Heart left ventricle (tissue), 13 donors: ENCODE measurements at regions not wholly inside any gene's neighbourhood (a gene's known extent, or its start where the extent isn't known, plus 50 kb on each side); places are given as distances from the start of the nearest gene placed in this dataset.

Source experiments
- CTCF ChIP-seq, 12 donors: fragments of 200-600 bp; sonication (generic) in 4 of 12; IDR thresholded peaks; one replicate each; pipeline versions ENCODE4 v1.5.0 to v1.8.0; 2018 to 2022; ENCODE audit warnings: antibody characterized with exemption in 12 of 12, mild to moderate bottlenecking in 5 of 12
- POLR2A ChIP-seq, 2 donors: fragments of 450-650 bp; IDR thresholded peaks; one replicate each; pipeline ENCODE4 v1.6.1; 2017; ENCODE audit warnings: antibody characterized with exemption in 2 of 2, mild to moderate bottlenecking in 2 of 2, moderate library complexity in 2 of 2
- donor health status: ischemic (EF 13 %, LVEDD 7.1; RV severe dilation, severe dysfunction).
- donor health status: DM: no; HTN: yes; CAD: no.
- donor health status: DM: no; HTN: no; CAD: no.
- donor health status: ischemic (EF 25% LVEDD 6.9; RV normal size, moderate dysfunction).
- donor health status: ischemic (EF 25% LVEDD 5.7; RV mildly dilated, moderate dysfunction).
- donor health status: ischemic (EF 35%, LVEDD 5.7; RV mildly dilated, moderate dysfunction).
- donor health status: nonischemic (EF 11% LVEDD 7.7; RV severe dilation, severe dysfunction).
- donor health status: DM: yes; HTN: yes; CAD: no.
- donor health status: PGD.
- donor health status: ischemic (EF 29% LVEDD 5.4; RV normal size, mild dysfunction).
- donor health status: nonischemic (EF 23%, LVEDD 6.1; RV moderate dilation, normal function).

DNA sequence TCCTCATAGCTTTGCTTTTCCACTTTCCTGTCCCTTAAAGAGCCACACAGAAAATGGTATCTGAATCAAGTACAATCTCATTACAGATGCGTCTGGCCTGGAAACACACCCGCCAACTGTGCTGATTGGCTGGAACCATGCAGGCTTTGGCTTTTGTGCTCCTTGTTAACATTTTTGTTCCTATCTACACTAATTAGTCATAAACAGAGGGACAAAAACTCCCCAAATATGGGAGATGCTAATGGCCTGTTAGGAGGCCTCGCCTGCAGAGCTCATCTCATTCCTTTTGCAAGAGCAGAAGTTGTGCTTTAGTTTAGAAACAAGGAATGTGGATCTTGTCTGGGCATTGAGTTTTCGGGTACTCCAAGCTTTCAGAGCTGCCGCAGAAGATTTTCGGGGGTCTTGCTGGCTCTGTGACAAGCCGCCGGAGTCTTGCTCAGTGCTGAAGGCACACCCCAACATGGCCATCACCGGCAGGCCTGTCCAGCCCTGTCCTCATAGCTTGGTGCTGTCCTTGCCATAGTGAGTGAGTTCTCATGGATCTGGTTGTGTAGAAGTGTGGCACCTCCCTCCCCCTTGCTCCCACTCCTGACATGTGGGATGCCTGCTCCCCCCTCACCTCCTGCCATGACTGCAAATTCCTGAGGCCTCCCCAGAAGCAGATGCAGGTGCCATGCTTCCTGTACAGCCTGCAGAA is 69.8 kb downstream of the METRNL start:
- no peak for TF ChIP-seq CTCF (IDR thresholded peaks at IDR 0.05)
- TF ChIP-seq POLR2A (IDR thresholded peaks at IDR 0.05), result no peak
